NCI-H2081 treated with DMSO at 0.1 percent for 48 hours (cell line): ENCODE measurements at regions not wholly inside any gene's neighbourhood (a gene's known extent, or its start where the extent isn't known, plus 50 kb on each side); places are given as distances from the start of the nearest gene placed in this dataset.
"Not testable (repeated sequence)": the region's sequence is repeated elsewhere in the genome, so short reads cannot be mapped to it uniquely, and the experiment has no call there.

Experiments used
- DNase-seq: peaks from one replicate; lab custom pipeline; 2025; lab: John Stamatoyannopoulos, UW

- DNase-seq: no peak
Observed at GRCh38 chr3:95758707-95759106, 1055.7 kb upstream of the EPHA6 start.

- no peak for DNase-seq
Observed at GRCh38 chr3:95759614-95760301, 1054.6 kb upstream of the EPHA6 start.

DNA sequence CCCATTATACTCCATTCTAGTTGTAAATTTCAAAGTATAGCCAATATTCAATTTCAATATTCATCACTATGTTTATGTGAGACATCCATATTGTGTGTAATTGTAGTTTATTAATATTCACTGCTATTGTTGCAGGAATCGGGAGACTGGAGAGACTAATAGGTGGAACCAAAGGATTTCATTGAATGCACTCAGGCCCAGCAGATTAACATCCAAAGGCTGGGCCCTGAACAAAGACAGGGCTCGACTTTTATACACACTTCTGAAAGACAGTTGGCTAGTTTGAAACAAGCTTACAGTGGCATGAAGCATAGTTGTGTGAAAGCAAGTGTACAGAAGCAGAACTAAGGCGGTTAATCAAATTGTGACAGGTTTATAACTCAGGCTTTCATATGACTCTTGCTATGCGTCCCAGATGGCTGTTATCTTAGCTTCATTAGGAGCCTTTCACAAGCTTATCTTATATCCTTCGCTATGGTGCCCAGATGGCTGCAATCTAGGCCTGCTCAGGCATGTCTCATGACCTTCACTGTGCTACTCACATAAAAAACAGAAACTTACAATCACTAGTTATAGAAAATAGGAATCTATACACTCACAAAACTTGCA lies 1038.8 kb upstream of the EPHA6 start:
- no peak for DNase-seq

DNA sequence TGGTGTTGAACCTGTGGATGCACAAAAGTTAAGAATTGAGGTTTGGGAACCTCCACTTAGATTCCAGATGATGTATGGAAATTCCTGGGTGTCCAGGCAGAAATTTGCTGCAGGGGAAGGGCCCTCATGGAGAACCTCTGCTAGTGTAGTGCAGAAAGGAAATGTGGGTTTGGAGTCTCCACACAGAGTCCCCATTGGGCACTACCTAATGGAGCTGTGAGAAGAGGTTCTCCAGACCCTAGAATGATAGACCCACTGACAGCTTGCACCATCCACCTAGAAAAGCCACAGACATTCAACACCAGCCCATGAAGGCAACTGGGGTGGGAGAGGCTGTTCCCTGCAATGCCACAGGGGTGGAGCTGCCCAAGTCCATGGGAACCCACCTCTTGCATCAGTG lies 1032.8 kb upstream of the EPHA6 start:
- no peak for DNase-seq

DNA sequence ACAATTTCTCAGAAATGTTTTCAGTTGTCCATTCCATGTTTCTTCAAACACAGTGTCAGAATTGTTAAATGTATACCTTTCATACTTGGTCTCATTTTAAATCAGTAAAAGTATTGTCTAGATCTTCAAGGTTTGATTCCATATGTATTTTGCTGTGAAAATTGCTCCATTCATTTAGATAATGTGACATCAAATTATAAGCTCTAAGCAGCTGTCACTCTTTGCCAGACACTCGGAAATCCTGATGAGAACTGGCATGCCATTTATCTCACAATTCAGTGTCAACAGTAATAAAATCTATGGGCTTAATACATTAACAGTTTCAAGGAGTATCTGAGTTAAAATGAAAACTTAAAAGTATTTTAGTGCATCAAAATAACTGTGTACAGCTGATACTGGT lies 1025.3 kb upstream of the EPHA6 start:
- DNase-seq: no peak

DNA sequence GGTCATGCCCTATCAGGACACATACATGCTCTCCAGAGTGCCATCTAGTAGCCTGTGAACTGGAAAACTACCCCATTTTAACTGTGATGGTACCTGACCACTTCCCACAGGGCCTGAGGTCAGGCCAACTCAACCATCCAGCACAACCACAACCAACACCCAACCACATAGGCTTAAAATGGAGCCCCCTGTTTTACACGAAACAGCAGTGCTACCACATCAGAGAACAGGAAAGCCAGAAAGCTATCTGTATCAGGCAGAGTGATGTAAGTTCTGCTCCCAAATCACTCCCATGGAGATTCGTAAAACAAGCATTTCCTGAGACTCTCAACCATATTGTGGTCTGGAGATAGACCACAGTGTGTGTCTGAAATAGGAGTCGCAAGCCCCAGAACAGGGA lies 1017.3 kb upstream of the EPHA6 start:
- DNase-seq: no peak

DNA sequence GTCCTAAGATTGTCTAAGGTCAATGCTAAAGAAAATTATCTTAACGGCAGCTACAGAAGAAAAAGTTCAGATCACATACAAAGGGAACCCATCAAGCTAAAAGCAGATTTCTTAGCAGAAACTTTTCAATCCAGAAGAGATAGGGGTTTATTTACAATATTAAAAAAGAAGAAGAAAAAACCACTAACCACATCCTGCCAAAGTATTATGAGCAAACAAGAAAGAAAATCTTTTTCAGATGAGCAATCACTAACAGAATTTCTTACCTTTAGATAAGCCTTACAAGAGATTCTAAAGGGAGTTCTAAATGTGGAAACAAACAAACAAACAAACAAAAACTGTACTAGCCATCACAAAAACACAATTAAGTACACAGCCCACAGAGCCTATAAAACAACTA lies 1015.8 kb upstream of the EPHA6 start:
- no peak for DNase-seq

DNA sequence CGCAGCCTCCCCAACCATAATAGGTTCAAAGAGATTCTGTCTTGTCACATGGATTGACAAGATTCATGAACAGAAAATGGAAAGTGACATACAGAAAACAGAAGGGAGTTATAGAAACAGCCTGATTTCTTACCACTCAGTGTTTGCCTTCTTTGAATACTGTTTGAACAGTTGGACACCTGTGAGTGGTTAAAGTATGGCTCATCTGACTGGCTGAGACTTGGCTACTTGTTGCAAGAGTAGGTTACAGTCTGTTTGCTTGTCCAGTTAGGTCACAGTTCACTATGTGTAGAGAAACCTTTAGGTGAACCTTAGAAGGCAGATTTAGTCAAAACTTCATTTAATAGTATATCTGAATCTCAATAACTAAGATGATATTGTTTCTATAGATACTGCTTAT lies 1003.9 kb upstream of the EPHA6 start:
- DNase-seq: no peak

DNA sequence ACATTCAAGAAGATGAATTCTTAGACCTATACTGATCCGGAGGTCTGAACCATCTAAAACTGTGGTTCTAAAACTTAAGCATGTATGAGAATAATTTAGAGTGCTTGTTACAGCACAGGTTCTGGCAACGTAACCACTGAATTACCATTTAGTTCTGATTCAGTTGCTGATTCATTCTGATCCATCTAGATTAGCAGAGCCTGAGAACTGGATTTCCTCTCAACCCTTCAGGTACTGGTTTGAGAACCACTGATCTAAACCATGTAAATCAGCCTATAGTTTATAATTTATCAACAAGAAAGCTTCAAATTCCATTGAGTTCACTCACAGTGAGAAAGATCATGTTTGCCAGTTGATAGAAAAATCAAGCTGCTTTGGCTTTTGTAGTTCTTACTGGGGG lies 1001.1 kb upstream of the EPHA6 start:
- DNase-seq: no peak

- no peak for DNase-seq
Observed at GRCh38 chr3:95815828-95816227, 998.6 kb upstream of the EPHA6 start.

DNA sequence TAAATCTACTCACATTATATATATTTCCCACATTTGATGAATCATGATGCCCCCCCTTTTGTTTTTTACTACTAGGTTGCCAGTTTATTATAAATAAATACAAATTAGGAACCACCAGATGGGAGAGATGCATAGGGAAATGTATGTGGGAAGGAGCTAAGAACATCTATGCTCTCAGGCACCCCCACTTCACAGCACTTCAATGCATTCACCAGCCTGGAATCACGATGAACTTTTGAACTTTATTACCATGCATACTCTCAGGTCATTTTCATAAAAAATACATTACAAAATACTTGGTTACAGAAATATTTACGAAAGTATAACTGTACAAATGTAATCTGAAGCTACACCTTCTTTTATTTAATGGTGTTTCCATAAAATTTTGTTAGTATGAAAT lies 988.0 kb upstream of the EPHA6 start:
- no peak for DNase-seq

GRCh38 chr3:95832146-95832545 lies 982.2 kb upstream of the EPHA6 start:
- DNase-seq: no peak

GRCh38 chr3:95860628-95861027 lies 953.8 kb upstream of the EPHA6 start:
- DNase-seq: not testable (repeated sequence)

GRCh38 chr3:95883801-95884200 lies 930.6 kb upstream of the EPHA6 start:
- no peak for DNase-seq

DNA sequence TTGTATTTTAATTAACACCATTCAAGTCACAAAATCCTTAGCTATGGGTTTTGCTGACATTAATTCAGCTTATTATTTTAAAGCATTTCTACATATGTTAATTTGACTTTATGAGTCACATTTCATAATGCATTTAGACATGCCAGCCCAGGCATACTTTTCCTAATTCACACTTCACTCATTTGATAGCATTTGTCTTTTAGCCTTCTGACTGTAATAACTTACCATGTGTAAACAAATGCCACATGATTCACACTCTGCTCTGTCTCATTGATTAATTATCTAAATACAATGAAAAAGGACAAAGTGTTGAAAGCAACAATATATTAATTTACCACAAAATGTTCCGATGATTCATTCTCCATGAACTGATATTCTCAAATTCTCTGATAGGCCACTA lies 927.8 kb upstream of the EPHA6 start:
- no peak for DNase-seq

- no peak for DNase-seq
Observed at GRCh38 chr3:95887114-95887513, 927.3 kb upstream of the EPHA6 start.

- DNase-seq: no peak
Observed at GRCh38 chr3:95894820-95895219, 919.6 kb upstream of the EPHA6 start.

DNA sequence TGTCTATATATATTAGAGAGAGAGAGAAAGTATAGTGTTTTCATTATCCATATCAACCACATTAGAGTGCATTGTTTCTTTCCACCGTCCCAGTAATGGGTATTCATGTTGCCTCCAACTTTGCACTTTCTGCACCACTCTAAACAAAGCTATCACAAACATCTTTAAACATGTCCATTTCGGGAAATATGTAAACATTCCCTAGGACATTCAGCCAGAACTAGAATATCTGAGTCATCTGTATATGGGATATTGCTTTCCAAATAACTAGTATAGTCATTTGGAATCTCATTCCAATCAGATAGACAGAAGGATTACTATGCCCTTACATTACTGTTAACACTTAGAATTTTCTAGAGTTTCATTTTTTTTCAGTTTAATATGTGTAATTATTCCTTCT lies 914.9 kb upstream of the EPHA6 start:
- no peak for DNase-seq

- DNase-seq: no peak
Observed at GRCh38 chr3:95899911-95900310, 914.5 kb upstream of the EPHA6 start.

- no peak for DNase-seq
Observed at GRCh38 chr3:95901948-95902347, 912.4 kb upstream of the EPHA6 start.

DNA sequence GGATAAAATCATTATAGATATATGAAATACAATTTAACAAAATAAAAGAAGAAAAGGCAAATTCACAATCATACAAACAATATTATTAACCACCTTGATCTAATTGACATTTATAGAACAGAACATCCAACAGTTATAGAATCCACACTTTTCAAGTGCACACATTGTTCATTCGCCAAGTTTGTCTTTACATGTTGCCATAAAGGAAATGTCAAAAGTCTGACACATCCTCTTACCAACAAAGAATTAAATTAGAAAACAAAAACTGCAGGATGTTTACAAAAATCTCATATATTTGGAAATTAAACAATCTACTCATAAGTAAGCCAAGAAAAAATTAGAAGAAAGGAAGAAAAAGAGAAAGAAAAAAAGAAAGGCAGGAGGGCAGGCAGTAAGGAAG lies 909.2 kb upstream of the EPHA6 start:
- no peak for DNase-seq

DNA sequence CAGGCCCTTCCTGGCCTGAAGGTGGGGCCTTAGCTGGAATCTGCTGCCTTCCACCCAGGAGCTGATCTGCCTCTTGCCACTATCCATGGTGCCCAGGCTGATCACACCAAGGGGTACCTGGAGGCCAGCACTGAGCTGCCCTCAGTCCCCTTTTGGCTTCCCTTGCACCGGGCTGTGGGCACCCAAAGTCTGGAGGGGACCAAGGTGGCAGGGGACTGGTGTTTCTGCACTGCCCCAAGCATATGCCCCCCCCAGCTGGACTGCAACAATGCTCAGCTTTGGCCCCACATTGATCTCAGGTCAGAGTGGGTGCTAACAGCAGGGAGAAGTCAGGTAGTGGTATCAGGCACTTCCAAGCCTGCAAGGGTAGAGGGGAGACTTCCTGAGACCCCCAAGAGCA lies 902.6 kb upstream of the EPHA6 start:
- no peak for DNase-seq

GRCh38 chr3:95923496-95924210 lies 890.7 kb upstream of the EPHA6 start:
- DNase-seq: no peak
